ENCODE measurements at regions not wholly inside any gene's neighbourhood (a gene's known extent, or its start where the extent isn't known, plus 50 kb on each side); places are given as distances from the start of the nearest gene placed in this dataset.

GRCh38 chr3:16658004-16658924, 53.0 kb upstream of the DAZL start:
- no peak for DNase-seq (ENCODE audit: low read depth)

GRCh38 chr3:16658925-16659793, 53.9 kb upstream of the DAZL start:
- no peak for DNase-seq (ENCODE audit: low read depth)

GRCh38 chr3:16663854-16664712, 58.9 kb upstream of the DAZL start:
- DNase-seq (ENCODE audit: low read depth) = no peak

- peak; percentile 15 for DNase-seq (ENCODE audit: low read depth)
Observed at GRCh38 chr3:16665282-16665741, 60.1 kb upstream of the DAZL start.

- DNase-seq (ENCODE audit: low read depth) = no peak
Observed at GRCh38 chr3:16666206-16666605, 61.0 kb upstream of the DAZL start.

- no peak for DNase-seq (ENCODE audit: low read depth)
Observed at GRCh38 chr3:16667633-16668032, 62.4 kb upstream of the DAZL start.

- DNase-seq (ENCODE audit: low read depth) = peak; percentile 13
Observed at GRCh38 chr3:16668776-16669545, 63.7 kb upstream of the DAZL start.

- DNase-seq (ENCODE audit: low read depth) = no peak
Observed at GRCh38 chr3:16670191-16670590, 65.0 kb upstream of the DAZL start.

GRCh38 chr3:16671690-16672089, 66.5 kb upstream of the DAZL start:
- DNase-seq (ENCODE audit: low read depth) = no peak

- DNase-seq (ENCODE audit: low read depth) = no peak
Observed at GRCh38 chr3:16673530-16673929, 68.3 kb upstream of the DAZL start.

GRCh38 chr3:16675805-16676204, 70.6 kb upstream of the DAZL start:
- DNase-seq (ENCODE audit: low read depth) = no peak

- DNase-seq (ENCODE audit: low read depth) = no peak
Observed at GRCh38 chr3:16686679-16687078, 81.5 kb upstream of the DAZL start.

- DNase-seq (ENCODE audit: low read depth) = no peak
Observed at GRCh38 chr3:16687221-16687620, 82.0 kb upstream of the DAZL start.

GRCh38 chr3:16692486-16693344, 87.5 kb upstream of the DAZL start:
- DNase-seq (ENCODE audit: low read depth) = no peak

- DNase-seq (ENCODE audit: low read depth) = no peak
Observed at GRCh38 chr3:16693820-16694219, 88.6 kb upstream of the DAZL start.

- DNase-seq (ENCODE audit: low read depth) = no peak
Observed at GRCh38 chr3:16695710-16696109, 90.5 kb upstream of the DAZL start.

GRCh38 chr3:16697443-16698147, 92.4 kb upstream of the DAZL start:
- peak; percentile 11 for DNase-seq (ENCODE audit: low read depth)

GRCh38 chr3:16700651-16701050, 95.4 kb upstream of the DAZL start:
- no peak for DNase-seq (ENCODE audit: low read depth)

GRCh38 chr3:16704941-16705340, 99.7 kb upstream of the DAZL start:
- no peak for DNase-seq (ENCODE audit: low read depth)

- no peak for DNase-seq (ENCODE audit: low read depth)
Observed at GRCh38 chr3:16707260-16707659, 102.0 kb upstream of the DAZL start.

Measured in stromal cell of bone marrow (primary cell).